ENCODE measurements at regions not wholly inside any gene's neighbourhood (a gene's known extent, or its start where the extent isn't known, plus 50 kb on each side); places are given as distances from the start of the nearest gene placed in this dataset.
"Not testable (repeated sequence)": the region's sequence is repeated elsewhere in the genome, so short reads cannot be mapped to it uniquely, and the experiment has no call there.

GRCh38 chr2:89948102-89948501, 1256.6 kb downstream of the RPIA start:
- not testable (repeated sequence) for H2AFZ ChIP-seq (ENCODE audit: low read depth, low read length); H2BK15ac ChIP-seq (ENCODE audit: low read depth, poor library complexity, severe bottlenecking); H3K79me1 ChIP-seq (replicated peaks; ENCODE audit: low read length, poor library complexity, severe bottlenecking); H3K23ac ChIP-seq (ENCODE audit: low read length in 2 of 2); H3K4me3 ChIP-seq (ENCODE audit: insufficient read depth in 1 of 2, low read depth in 1 of 2, low read length in 2 of 2); H3K36me3 ChIP-seq (ENCODE audit: control insufficient read depth in 1 of 2, insufficient read depth in 2 of 2, low read depth in 1 of 2, low read length in 2 of 2); H2BK120ac ChIP-seq (ENCODE audit: low read depth, low read length); H2AK5ac ChIP-seq (ENCODE audit: low read length, severe bottlenecking); H3K14ac ChIP-seq (ENCODE audit: low read length in 2 of 2); H3K27ac ChIP-seq (ENCODE audit: low read length, poor library complexity, severe bottlenecking); H2BK5ac ChIP-seq (ENCODE audit: low read depth, low read length, poor library complexity, severe bottlenecking); H4K91ac ChIP-seq (ENCODE audit: low read length); H3K4me1 ChIP-seq (ENCODE audit: control insufficient read depth, insufficient read depth, low read depth, low read length); DNase-seq; H3K18ac ChIP-seq (ENCODE audit: low read depth in 1 of 2, low read length in 2 of 2); H2BK12ac ChIP-seq (ENCODE audit: low read length in 2 of 2); H3K4me2 ChIP-seq (ENCODE audit: low read length, poor library complexity, severe bottlenecking); H3K27me3 ChIP-seq (ENCODE audit: control insufficient read depth in 1 of 2, insufficient read depth in 1 of 2, low read length in 2 of 2); H3K4ac ChIP-seq (ENCODE audit: low read depth in 1 of 2, low read length in 2 of 2); H3K9me3 ChIP-seq (ENCODE audit: control insufficient read depth, low read length); H4K8ac ChIP-seq (ENCODE audit: low read length); H3K9ac ChIP-seq (ENCODE audit: low read length)
- WGBS: no CpG with 5 or more reads among the region's 3 CpGs

GRCh38 chr2:89950807-89951206, 1259.3 kb downstream of the RPIA start:
- H3K23ac ChIP-seq (ENCODE audit: low read length in 2 of 2); H3K36me3 ChIP-seq (ENCODE audit: control insufficient read depth in 1 of 2, insufficient read depth in 2 of 2, low read depth in 1 of 2, low read length in 2 of 2); H4K8ac ChIP-seq (ENCODE audit: low read length); H3K27me3 ChIP-seq (ENCODE audit: control insufficient read depth in 1 of 2, insufficient read depth in 1 of 2, low read length in 2 of 2); H3K14ac ChIP-seq (ENCODE audit: low read length in 2 of 2); H3K9ac ChIP-seq (ENCODE audit: low read length); H3K4ac ChIP-seq (ENCODE audit: low read depth in 1 of 2, low read length in 2 of 2); H4K91ac ChIP-seq (ENCODE audit: low read length); H3K79me1 ChIP-seq (replicated peaks; ENCODE audit: low read length, poor library complexity, severe bottlenecking); H2AFZ ChIP-seq (ENCODE audit: low read depth, low read length); H2AK5ac ChIP-seq (ENCODE audit: low read length, severe bottlenecking); H3K4me1 ChIP-seq (ENCODE audit: control insufficient read depth, insufficient read depth, low read depth, low read length); H3K4me2 ChIP-seq (ENCODE audit: low read length, poor library complexity, severe bottlenecking); H3K27ac ChIP-seq (ENCODE audit: low read length, poor library complexity, severe bottlenecking); H3K9me3 ChIP-seq (ENCODE audit: control insufficient read depth, low read length); DNase-seq; H3K18ac ChIP-seq (ENCODE audit: low read depth in 1 of 2, low read length in 2 of 2); H2BK5ac ChIP-seq (ENCODE audit: low read depth, low read length, poor library complexity, severe bottlenecking); H3K4me3 ChIP-seq (ENCODE audit: insufficient read depth in 1 of 2, low read depth in 1 of 2, low read length in 2 of 2); H2BK120ac ChIP-seq (ENCODE audit: low read depth, low read length); H2BK15ac ChIP-seq (ENCODE audit: low read depth, poor library complexity, severe bottlenecking); H2BK12ac ChIP-seq (ENCODE audit: low read length in 2 of 2): not testable (repeated sequence)
- WGBS: no CpG with 5 or more reads among the region's 2 CpGs

- H3K23ac ChIP-seq (ENCODE audit: low read length in 2 of 2); H2BK12ac ChIP-seq (ENCODE audit: low read length in 2 of 2); H3K4me1 ChIP-seq (ENCODE audit: control insufficient read depth, insufficient read depth, low read depth, low read length); H2AFZ ChIP-seq (ENCODE audit: low read depth, low read length); H3K18ac ChIP-seq (ENCODE audit: low read depth in 1 of 2, low read length in 2 of 2); H3K9ac ChIP-seq (ENCODE audit: low read length); H3K4me2 ChIP-seq (ENCODE audit: low read length, poor library complexity, severe bottlenecking); H3K79me1 ChIP-seq (replicated peaks; ENCODE audit: low read length, poor library complexity, severe bottlenecking); H4K8ac ChIP-seq (ENCODE audit: low read length); H3K27me3 ChIP-seq (ENCODE audit: control insufficient read depth in 1 of 2, insufficient read depth in 1 of 2, low read length in 2 of 2); H3K27ac ChIP-seq (ENCODE audit: low read length, poor library complexity, severe bottlenecking); H2BK15ac ChIP-seq (ENCODE audit: low read depth, poor library complexity, severe bottlenecking); H3K4me3 ChIP-seq (ENCODE audit: insufficient read depth in 1 of 2, low read depth in 1 of 2, low read length in 2 of 2); H3K4ac ChIP-seq (ENCODE audit: low read depth in 1 of 2, low read length in 2 of 2); H3K14ac ChIP-seq (ENCODE audit: low read length in 2 of 2); H3K9me3 ChIP-seq (ENCODE audit: control insufficient read depth, low read length); H2BK120ac ChIP-seq (ENCODE audit: low read depth, low read length); H3K36me3 ChIP-seq (ENCODE audit: control insufficient read depth in 1 of 2, insufficient read depth in 2 of 2, low read depth in 1 of 2, low read length in 2 of 2); DNase-seq; H2BK5ac ChIP-seq (ENCODE audit: low read depth, low read length, poor library complexity, severe bottlenecking); H2AK5ac ChIP-seq (ENCODE audit: low read length, severe bottlenecking); H4K91ac ChIP-seq (ENCODE audit: low read length): not testable (repeated sequence)
- WGBS: 75% methylated on average over 3 of the region's 3 CpGs
Measured at GRCh38 chr2:89957236-89957635, 1265.8 kb downstream of the RPIA start.

DNA sequence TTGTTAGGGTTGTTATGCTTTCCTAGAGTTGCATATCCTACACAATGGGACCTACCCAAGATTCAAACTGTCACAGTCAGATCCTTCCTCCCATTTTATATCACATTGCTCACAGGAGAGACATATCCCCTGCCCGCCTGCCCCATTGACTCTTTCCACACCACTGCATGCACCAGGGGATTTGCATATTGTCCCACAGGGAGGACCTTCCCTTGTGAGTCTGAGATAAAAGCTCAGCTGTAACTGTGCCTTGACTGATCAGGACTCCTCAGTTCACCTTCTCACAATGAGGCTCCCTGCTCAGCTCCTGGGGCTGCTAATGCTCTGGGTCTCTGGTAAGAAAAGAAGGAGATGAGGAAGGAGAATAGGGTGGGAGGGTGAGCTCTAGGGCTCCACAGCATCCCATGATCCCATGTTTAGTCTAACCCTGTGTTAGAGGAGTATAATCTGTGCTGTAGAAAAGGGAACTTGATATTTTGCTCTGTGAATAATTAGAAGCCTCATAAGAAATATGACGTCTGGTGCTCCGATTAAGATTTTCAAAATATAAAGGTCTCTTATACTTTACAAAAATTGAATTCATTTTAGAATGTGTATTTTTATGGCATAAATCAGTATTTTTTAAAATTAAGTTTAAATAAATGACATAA, 1268.4 kb downstream of the RPIA start:
- not testable (repeated sequence) for H2BK12ac ChIP-seq (ENCODE audit: low read length in 2 of 2); H2AK5ac ChIP-seq (ENCODE audit: low read length, severe bottlenecking); H3K23ac ChIP-seq (ENCODE audit: low read length in 2 of 2); H4K8ac ChIP-seq (ENCODE audit: low read length); H3K4me1 ChIP-seq (ENCODE audit: control insufficient read depth, insufficient read depth, low read depth, low read length); H3K36me3 ChIP-seq (ENCODE audit: control insufficient read depth in 1 of 2, insufficient read depth in 2 of 2, low read depth in 1 of 2, low read length in 2 of 2); H3K18ac ChIP-seq (ENCODE audit: low read depth in 1 of 2, low read length in 2 of 2); H3K4me2 ChIP-seq (ENCODE audit: low read length, poor library complexity, severe bottlenecking); H2BK15ac ChIP-seq (ENCODE audit: low read depth, poor library complexity, severe bottlenecking); H3K14ac ChIP-seq (ENCODE audit: low read length in 2 of 2); H3K4me3 ChIP-seq (ENCODE audit: insufficient read depth in 1 of 2, low read depth in 1 of 2, low read length in 2 of 2); H2BK5ac ChIP-seq (ENCODE audit: low read depth, low read length, poor library complexity, severe bottlenecking); H2AFZ ChIP-seq (ENCODE audit: low read depth, low read length); H3K27me3 ChIP-seq (ENCODE audit: control insufficient read depth in 1 of 2, insufficient read depth in 1 of 2, low read length in 2 of 2); H3K27ac ChIP-seq (ENCODE audit: low read length, poor library complexity, severe bottlenecking); H4K91ac ChIP-seq (ENCODE audit: low read length); DNase-seq; H3K4ac ChIP-seq (ENCODE audit: low read depth in 1 of 2, low read length in 2 of 2); H3K79me1 ChIP-seq (replicated peaks; ENCODE audit: low read length, poor library complexity, severe bottlenecking); H2BK120ac ChIP-seq (ENCODE audit: low read depth, low read length); H3K9me3 ChIP-seq (ENCODE audit: control insufficient read depth, low read length); H3K9ac ChIP-seq (ENCODE audit: low read length)
- WGBS: no CpG with 5 or more reads among the region's 3 CpGs
